Right atrium auricular region (tissue), 2 donors: ENCODE measurements at regions not wholly inside any gene's neighbourhood (a gene's known extent, or its start where the extent isn't known, plus 50 kb on each side); places are given as distances from the start of the nearest gene placed in this dataset.
"Not testable (repeated sequence)": the region's sequence is repeated elsewhere in the genome, so short reads cannot be mapped to it uniquely, and the experiment has no call there.

ENCODE experiments used
- DNase-seq: peaks from one replicate; pipeline ENCODE4 v3.0.0-alpha.2; 2019; ENCODE audit warnings: low spot score
- H3K27ac ChIP-seq, 2 donors: fragments of 200-600 bp; sonication (generic); 1 replicate in 1 of 2; 2 replicates in 1 of 2; pipeline ENCODE4 v1.5.1; 2016 to 2019
- H3K27me3 ChIP-seq, 2 donors: fragments of 200-600 bp; sonication (generic); one replicate each; pipeline versions ENCODE4 v1.5.1 to v1.6.0; 2017 to 2019
- H3K36me3 ChIP-seq: fragments of 200-600 bp; sonication (generic); one replicate; pipeline ENCODE4 v1.5.1; 2016
- H3K4me1 ChIP-seq, 2 donors: fragments of 200-600 bp; sonication (generic); one replicate each; pipeline versions ENCODE4 v1.5.1 to v1.6.0; 2017 to 2019
- H3K4me3 ChIP-seq, 2 donors: fragments of 200-600 bp; sonication (generic); 1 replicate in 1 of 2; 2 replicates in 1 of 2; pipeline ENCODE4 v1.5.1; 2017 to 2019; ENCODE audit warnings: mild to moderate bottlenecking in 1 of 2, moderate library complexity in 1 of 2
- H3K9me3 ChIP-seq, 2 donors: fragments of 200-600 bp; sonication (generic); one replicate each; pipeline ENCODE4 v1.5.1; 2019
- TF ChIP-seq, protein P1 (sequence below), 2 donors: fragments of 200-600 bp; sonication (generic); IDR thresholded peaks; one replicate each; pipeline ENCODE4 v1.5.1; 2019; ENCODE audit warnings: antibody characterized with exemption in 2 of 2

DNA sequence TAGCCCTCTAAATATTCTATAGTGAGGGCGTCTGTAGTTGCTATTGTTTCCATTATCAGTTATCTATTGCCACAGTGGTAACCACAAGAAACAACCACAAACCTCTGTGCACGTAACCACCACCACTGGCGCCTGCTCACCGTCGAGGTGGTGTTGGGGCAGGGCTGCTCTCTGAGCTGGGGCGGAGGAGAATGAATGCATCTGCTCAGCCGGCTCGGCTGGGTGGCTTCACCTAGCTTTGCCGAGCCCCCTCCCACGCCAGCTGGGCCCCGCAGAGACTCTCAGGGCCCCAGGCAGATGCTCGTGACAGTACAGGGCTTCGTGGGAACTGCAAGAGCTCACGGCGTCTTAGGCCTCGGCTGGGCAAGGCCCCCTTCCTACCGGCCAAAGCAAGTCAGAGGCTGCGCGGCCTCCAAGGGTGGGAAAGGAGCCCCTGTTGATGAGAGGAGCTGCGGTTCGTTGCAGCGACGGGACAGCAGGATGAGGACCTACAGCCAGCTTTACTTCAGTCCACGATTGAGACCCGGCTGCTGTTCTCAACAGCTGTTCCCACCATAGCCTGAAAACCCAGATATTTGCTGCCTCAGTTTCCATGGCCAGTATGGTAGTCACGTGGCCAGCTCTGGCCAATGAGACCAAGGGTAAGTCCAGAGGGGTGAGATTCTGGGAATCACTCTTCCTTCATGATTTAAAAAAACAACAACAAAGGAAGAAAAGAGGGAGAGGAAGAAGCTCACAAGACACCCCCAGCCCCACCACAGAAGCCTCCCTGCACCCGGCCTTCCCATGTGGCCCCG, 120.2 kb upstream of the AFDN start:
- Histone ChIP-seq H3K4me3 (no peak overlapping the region), H3K9me3 (no peaks in the 10 kb centered on the region), H3K27me3 (no peaks in the 10 kb centered on the region), H3K4me1 (peaks cover 0 to 3% of the 10 kb centered on the region in 2 donors), H3K27ac (no peak overlapping the region), H3K36me3 (no peaks in the 10 kb centered on the region)
- DNase-seq = no peak
- TF ChIP-seq, protein P1, sequence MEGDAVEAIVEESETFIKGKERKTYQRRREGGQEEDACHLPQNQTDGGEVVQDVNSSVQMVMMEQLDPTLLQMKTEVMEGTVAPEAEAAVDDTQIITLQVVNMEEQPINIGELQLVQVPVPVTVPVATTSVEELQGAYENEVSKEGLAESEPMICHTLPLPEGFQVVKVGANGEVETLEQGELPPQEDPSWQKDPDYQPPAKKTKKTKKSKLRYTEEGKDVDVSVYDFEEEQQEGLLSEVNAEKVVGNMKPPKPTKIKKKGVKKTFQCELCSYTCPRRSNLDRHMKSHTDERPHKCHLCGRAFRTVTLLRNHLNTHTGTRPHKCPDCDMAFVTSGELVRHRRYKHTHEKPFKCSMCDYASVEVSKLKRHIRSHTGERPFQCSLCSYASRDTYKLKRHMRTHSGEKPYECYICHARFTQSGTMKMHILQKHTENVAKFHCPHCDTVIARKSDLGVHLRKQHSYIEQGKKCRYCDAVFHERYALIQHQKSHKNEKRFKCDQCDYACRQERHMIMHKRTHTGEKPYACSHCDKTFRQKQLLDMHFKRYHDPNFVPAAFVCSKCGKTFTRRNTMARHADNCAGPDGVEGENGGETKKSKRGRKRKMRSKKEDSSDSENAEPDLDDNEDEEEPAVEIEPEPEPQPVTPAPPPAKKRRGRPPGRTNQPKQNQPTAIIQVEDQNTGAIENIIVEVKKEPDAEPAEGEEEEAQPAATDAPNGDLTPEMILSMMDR (IDR thresholded peaks at IDR 0.05) = no peak

DNA sequence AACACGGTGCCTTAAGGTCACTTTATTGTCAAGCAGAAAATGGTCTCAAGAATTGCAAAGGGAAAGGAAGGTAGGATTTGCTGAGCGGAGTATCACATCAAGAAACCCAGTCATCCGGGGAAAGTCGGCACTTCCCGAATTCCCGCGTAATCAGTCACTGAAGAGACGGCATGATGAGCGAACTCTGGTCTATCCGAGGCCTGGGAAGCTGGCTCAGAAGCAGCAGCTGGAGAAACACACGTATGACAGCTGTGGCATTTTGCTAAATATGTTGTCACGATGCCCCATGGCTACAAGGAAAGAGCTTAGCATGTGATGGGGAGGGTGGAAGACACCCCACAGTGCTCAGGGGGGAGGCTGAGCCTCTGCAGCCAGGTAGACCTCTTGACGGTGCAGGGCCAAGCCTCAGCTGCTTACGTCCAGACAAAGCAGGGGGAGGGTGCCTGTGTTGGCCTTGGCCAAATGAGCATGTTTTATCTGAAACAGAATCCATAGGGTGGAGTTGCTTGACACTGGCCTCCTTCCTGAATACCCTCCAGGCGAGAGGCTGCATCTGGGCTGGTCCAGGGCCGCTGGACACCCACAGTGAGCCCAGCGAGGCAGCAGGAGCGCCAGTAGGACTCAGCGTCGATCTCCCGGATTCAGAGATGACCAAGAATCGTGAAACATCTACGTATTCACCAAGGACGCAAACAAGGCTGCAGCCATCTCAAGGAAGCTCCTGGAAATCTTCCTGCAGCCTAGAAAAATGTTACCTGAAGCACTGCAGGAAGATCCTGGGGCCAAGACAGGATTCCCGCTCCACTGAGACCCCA, 118.8 kb upstream of the AFDN start:
- Histone ChIP-seq H3K27ac (no peak overlapping the region), H3K36me3 (no peaks in the 10 kb centered on the region), H3K4me3 (no peak overlapping the region), H3K27me3 (no peaks in the 10 kb centered on the region), H3K4me1 (peaks cover 0 to 14% of the 10 kb centered on the region in 2 donors), H3K9me3 (no peaks in the 10 kb centered on the region)
- TF ChIP-seq, protein P1 (IDR thresholded peaks at IDR 0.05) = no peak
- no peak for DNase-seq

DNA sequence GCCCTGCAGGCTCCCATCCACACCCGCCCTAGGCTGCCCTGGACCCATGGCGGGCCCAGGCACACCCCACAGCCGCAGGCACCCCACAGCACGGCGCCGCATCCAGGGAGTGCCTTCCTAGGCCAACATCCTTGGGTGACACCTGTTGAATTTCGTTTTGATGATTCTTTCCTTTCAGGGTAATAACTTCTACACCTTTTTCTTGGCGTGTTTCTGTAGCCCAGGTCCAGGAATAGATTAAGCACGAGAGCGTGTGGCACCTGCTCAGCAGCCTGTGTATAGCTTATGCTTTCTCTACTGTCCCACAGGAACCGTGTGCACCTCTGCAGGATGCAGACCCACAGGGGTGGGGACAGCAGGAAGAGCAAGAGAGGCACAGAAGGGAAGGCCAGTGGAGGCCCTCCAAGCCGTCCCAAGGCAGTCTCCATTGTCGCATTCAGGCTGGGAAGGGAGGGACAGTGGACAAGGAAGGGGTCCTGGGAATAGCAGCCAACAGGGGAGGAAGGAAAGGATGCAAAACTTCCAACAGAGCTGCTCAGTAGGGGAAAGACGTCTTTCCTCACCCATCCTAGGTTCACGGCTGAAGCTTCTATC, 118.1 kb upstream of the AFDN start:
- TF ChIP-seq, protein P1 (IDR thresholded peaks at IDR 0.05) = no peak
- Histone ChIP-seq H3K4me3 (no peak overlapping the region), H3K36me3 (no peaks in the 10 kb centered on the region), H3K4me1 (peaks cover 0 to 14% of the 10 kb centered on the region in 2 donors), H3K9me3 (no peaks in the 10 kb centered on the region), H3K27ac (no peak overlapping the region), H3K27me3 (no peaks in the 10 kb centered on the region)
- DNase-seq = no peak

DNA sequence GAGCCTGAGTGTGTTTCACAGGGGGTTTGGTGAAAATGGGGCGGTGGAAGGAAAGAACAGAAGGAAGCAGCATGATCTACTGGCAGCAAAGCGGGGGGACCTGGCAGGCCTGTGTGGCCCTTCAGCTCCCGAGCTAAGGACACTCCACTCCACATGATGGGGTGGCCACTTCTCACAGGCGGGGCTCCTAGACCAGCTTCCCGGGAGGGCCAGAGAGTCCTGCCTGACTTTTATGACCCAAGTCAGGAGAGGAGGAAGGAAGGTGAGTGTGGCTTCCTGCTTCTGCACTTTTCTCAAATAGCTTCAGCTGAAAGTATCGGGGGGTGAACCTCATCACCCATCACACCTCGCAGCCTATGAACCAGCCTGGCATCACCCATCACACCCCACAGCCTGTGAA, 117.5 kb upstream of the AFDN start:
- no peaks in the 10 kb centered on the region for H3K9me3 ChIP-seq
- peaks cover 0 to 14% of the 10 kb centered on the region in 2 donors for H3K4me1 ChIP-seq
- no peaks in the 10 kb centered on the region for H3K36me3 ChIP-seq
- no peak overlapping the region for H3K4me3 ChIP-seq
- no peak overlapping the region for H3K27ac ChIP-seq
- DNase-seq = no peak
- TF ChIP-seq, protein P1 (IDR thresholded peaks at IDR 0.05) = no peak
- H3K27me3 ChIP-seq = no peaks in the 10 kb centered on the region

DNA sequence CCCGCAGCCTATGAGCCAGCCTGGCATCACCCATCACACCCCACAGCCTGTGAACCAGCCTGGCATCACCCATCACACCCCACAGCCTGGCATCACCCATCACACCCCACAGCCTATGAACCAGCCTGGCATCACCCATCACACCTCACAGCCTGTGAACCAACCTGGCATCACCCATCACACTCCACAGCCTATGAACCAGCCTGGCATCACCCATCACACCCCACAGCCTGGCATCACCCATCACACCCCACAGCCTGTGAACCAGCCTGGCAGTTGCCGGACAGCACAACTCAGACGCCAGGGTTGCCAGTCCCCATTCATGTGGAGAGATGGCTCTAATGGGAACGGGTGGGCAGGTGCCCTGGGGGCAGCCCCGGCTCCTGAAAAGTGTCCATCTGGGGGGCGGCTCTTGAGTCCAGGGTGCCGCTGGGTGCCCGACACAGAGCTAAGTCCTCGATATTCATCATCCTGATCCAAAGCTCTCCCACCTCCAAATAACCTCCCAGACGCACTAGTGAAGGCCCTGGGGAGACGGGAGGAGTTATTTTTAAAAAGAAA, 116.9 kb upstream of the AFDN start:
- DNase-seq, H3K9me3 ChIP-seq, H3K27me3 ChIP-seq, H3K27ac ChIP-seq, H3K4me3 ChIP-seq, H3K36me3 ChIP-seq: not testable (repeated sequence)
- H3K4me1 ChIP-seq = peaks cover 0 to 14% of the 10 kb centered on the region in 2 donors
